ENCODE measurements at regions not wholly inside any gene's neighbourhood (a gene's known extent, or its start where the extent isn't known, plus 50 kb on each side); places are given as distances from the start of the nearest gene placed in this dataset.

GRCh38 chr6:8750627-8751026, 315.3 kb upstream of the SLC35B3 start:
- no peak for DNase-seq
- Histone ChIP-seq H3K36me3 (no peaks in the 10 kb centered on the region), H3K4me3 (no peak overlapping the region), H3K27ac (no peak overlapping the region), H3K9me3 (no peaks in the 10 kb centered on the region), H3K27me3 (ENCODE audit: low read depth) (no peaks in the 10 kb centered on the region), H3K4me1 (no peaks in the 10 kb centered on the region)
- ATAC-seq: no peak
- no peak for TF ChIP-seq CTCF (IDR thresholded peaks at IDR 0.05)
- intact Hi-C loops (cut with DNase I): no loop called here

- intact Hi-C loops (cut with DNase I): no loop called here
- Histone ChIP-seq H3K27me3 (ENCODE audit: low read depth) (no peaks in the 10 kb centered on the region), H3K4me3 (no peak overlapping the region), H3K36me3 (no peaks in the 10 kb centered on the region), H3K9me3 (no peaks in the 10 kb centered on the region), H3K27ac (no peak overlapping the region), H3K4me1 (no peaks in the 10 kb centered on the region)
- TF ChIP-seq CTCF (IDR thresholded peaks at IDR 0.05): no peak
- DNase-seq (no peak), ATAC-seq (no peak)
Measured at GRCh38 chr6:8749465-8749864, 314.1 kb upstream of the SLC35B3 start.

- H3K27me3 ChIP-seq (ENCODE audit: low read depth): no peaks in the 10 kb centered on the region
- H3K4me3 ChIP-seq: peak overlapping the region; percentile 37
- ATAC-seq: no peak
- H3K4me1 ChIP-seq: no peaks in the 10 kb centered on the region
- peak; percentile 17 for TF ChIP-seq CTCF (IDR thresholded peaks at IDR 0.05)
- no peaks in the 10 kb centered on the region for H3K36me3 ChIP-seq
- H3K27ac ChIP-seq: no peak overlapping the region
- intact Hi-C loops (cut with DNase I): no loop called here
- DNase-seq: no peak
- no peaks in the 10 kb centered on the region for H3K9me3 ChIP-seq
Measured at GRCh38 chr6:8743170-8743745, 307.9 kb upstream of the SLC35B3 start.

GRCh38 chr6:8739454-8739853, 304.1 kb upstream of the SLC35B3 start:
- Histone ChIP-seq H3K27ac (no peak overlapping the region), H3K9me3 (no peaks in the 10 kb centered on the region), H3K4me3 (no peak overlapping the region), H3K4me1 (no peaks in the 10 kb centered on the region), H3K36me3 (no peaks in the 10 kb centered on the region), H3K27me3 (ENCODE audit: low read depth) (no peaks in the 10 kb centered on the region)
- ATAC-seq: no peak
- intact Hi-C loops (cut with DNase I): no loop called here
- no peak for DNase-seq
- TF ChIP-seq CTCF (IDR thresholded peaks at IDR 0.05): no peak

- H3K27ac ChIP-seq: no peak overlapping the region
- H3K27me3 ChIP-seq (ENCODE audit: low read depth): no peaks in the 10 kb centered on the region
- H3K36me3 ChIP-seq: no peaks in the 10 kb centered on the region
- DNase-seq (no peak), ATAC-seq (no peak)
- H3K9me3 ChIP-seq: no peaks in the 10 kb centered on the region
- no peak overlapping the region for H3K4me3 ChIP-seq
- intact Hi-C loops (cut with DNase I): no loop called here
- H3K4me1 ChIP-seq: no peaks in the 10 kb centered on the region
- no peak for TF ChIP-seq CTCF (IDR thresholded peaks at IDR 0.05)
Measured at GRCh38 chr6:8738951-8739350, 303.6 kb upstream of the SLC35B3 start.

Data from lower lobe of right lung (tissue), 2 donors.